Liver (tissue), 8 donors: ENCODE measurements at regions not wholly inside any gene's neighbourhood (a gene's known extent, or its start where the extent isn't known, plus 50 kb on each side); places are given as distances from the start of the nearest gene placed in this dataset.

Experiments
- DNase-seq: peaks from one replicate; pipeline ENCODE4 v3.0.0-alpha.2; 2017; ENCODE audit warnings: low spot score
- H3K27ac ChIP-seq, 2 donors: one replicate each; pipeline ENCODE4 v1.7.0; 2013; ENCODE audit warnings: inconsistent platforms in 2 of 2, low read length in 2 of 2, control low read depth in 1 of 2, low read depth in 1 of 2, mild to moderate bottlenecking in 1 of 2
- H3K27me3 ChIP-seq, 4 donors: one replicate each; pipeline versions ENCODE4 v1.6.1 to v1.7.0; 2013; ENCODE audit warnings: low read length in 3 of 4, inconsistent platforms in 1 of 4, mild to moderate bottlenecking in 1 of 4, moderate library complexity in 1 of 4; ENCODE audit not compliant: control insufficient read depth in 4 of 4, insufficient read depth in 4 of 4
- H3K36me3 ChIP-seq, 4 donors: one replicate each; pipeline versions ENCODE4 v1.6.1 to v1.7.0; 2013; ENCODE audit warnings: low read length in 3 of 4, mild to moderate bottlenecking in 3 of 4, low read depth in 1 of 4, moderate library complexity in 1 of 4; ENCODE audit not compliant: control insufficient read depth in 4 of 4, insufficient read depth in 3 of 4
- H3K4me1 ChIP-seq, 4 donors: one replicate each; pipeline versions ENCODE4 v1.6.1 to v1.7.0; 2013; ENCODE audit warnings: low read length in 3 of 4, mild to moderate bottlenecking in 3 of 4, moderate library complexity in 1 of 4; ENCODE audit not compliant: control insufficient read depth in 4 of 4, insufficient read depth in 4 of 4
- H3K4me3 ChIP-seq, 3 donors: one replicate each; pipeline versions ENCODE4 v1.6.1 to v1.7.0; 2013; ENCODE audit warnings: low read length in 3 of 3, control low read depth in 1 of 3, low read depth in 1 of 3, mild to moderate bottlenecking in 1 of 3
- H3K9ac ChIP-seq, 2 donors: one replicate each; pipeline ENCODE4 v1.7.0; 2013; ENCODE audit warnings: low read length in 2 of 2, mild to moderate bottlenecking in 2 of 2, moderate library complexity in 2 of 2, control low read depth in 1 of 2, low read depth in 1 of 2
- H3K9me3 ChIP-seq, 4 donors: one replicate each; pipeline versions ENCODE4 v1.6.1 to v1.7.0; 2013; ENCODE audit warnings: low read length in 3 of 4; ENCODE audit not compliant: control insufficient read depth in 4 of 4
- CTCF ChIP-seq: fragments of 150-350 bp; IDR thresholded peaks from 2 replicates; pipeline ENCODE4 v1.5.1; 2017; ENCODE audit warnings: improper control_type of control experiment, low read depth, low read length; ENCODE audit not compliant: missing input control
- FOXA2 ChIP-seq: IDR thresholded peaks from 2 replicates; pipeline ENCODE4 v1.6.1; 2016; ENCODE audit warnings: antibody characterized with exemption
- GABPA ChIP-seq, 2 donors: IDR thresholded peaks in 1 of 2; conservative IDR thresholded peaks in 1 of 2; 2 replicates each; pipeline ENCODE4 v1.6.1; 2016; ENCODE audit warnings: antibody characterized with exemption in 2 of 2, mild to moderate bottlenecking in 1 of 2, moderate library complexity in 1 of 2
- HNF4A ChIP-seq, 2 donors: conservative IDR thresholded peaks; 2 replicates each; pipeline ENCODE4 v1.6.1; 2016; ENCODE audit warnings: antibody characterized with exemption in 2 of 2, mild to moderate bottlenecking in 2 of 2
- HNF4G ChIP-seq: IDR thresholded peaks from 2 replicates; pipeline ENCODE4 v1.6.1; 2016; ENCODE audit warnings: antibody characterized with exemption
- JUND ChIP-seq, 2 donors: IDR thresholded peaks; 2 replicates each; pipeline ENCODE4 v1.6.1; 2016; ENCODE audit warnings: antibody characterized with exemption in 2 of 2
- MAX ChIP-seq: IDR thresholded peaks from 2 replicates; pipeline ENCODE4 v1.6.1; 2016; ENCODE audit warnings: antibody characterized with exemption
- NR2F2 ChIP-seq: IDR thresholded peaks from 2 replicates; pipeline ENCODE4 v1.6.1; 2016; ENCODE audit warnings: antibody characterized with exemption
- RAD21 ChIP-seq, 2 donors: IDR thresholded peaks; 2 replicates each; pipeline ENCODE4 v1.6.1; 2016; ENCODE audit warnings: antibody characterized with exemption in 2 of 2, mild to moderate bottlenecking in 2 of 2
- REST ChIP-seq: IDR thresholded peaks from 2 replicates; pipeline ENCODE4 v1.6.1; 2016; ENCODE audit warnings: antibody characterized with exemption, mild to moderate bottlenecking
- RXRA ChIP-seq, 2 donors: IDR thresholded peaks; 2 replicates each; pipeline ENCODE4 v1.6.1; 2017 to 2018; ENCODE audit warnings: antibody characterized with exemption in 2 of 2, mild to moderate bottlenecking in 1 of 2
- SP1 ChIP-seq: IDR thresholded peaks from 2 replicates; pipeline ENCODE4 v1.6.1; 2018; ENCODE audit warnings: antibody characterized with exemption, mild to moderate bottlenecking
- YY1 ChIP-seq: IDR thresholded peaks from 2 replicates; pipeline ENCODE4 v1.6.1; 2016; ENCODE audit warnings: antibody characterized with exemption, mild to moderate bottlenecking
- ZBTB33 ChIP-seq: IDR thresholded peaks from 2 replicates; pipeline ENCODE4 v1.6.1; 2016; ENCODE audit warnings: antibody characterized with exemption
- WGBS: extraction: QIAGEN DNeasy Blood & Tissue Kit; methylation state at CpG from one replicate; pipeline ENCODE4 v1.1.7; 2013; 5-methylcytosine and 5-hydroxymethylcytosine counted together
- TF ChIP-seq, protein P1 (sequence below): IDR thresholded peaks from 2 replicates; pipeline ENCODE4 v1.6.1; 2016; ENCODE audit warnings: antibody characterized with exemption
- donor health status: healthy.
- donor health status: healthy.
- donor health status: healthy.
- donor health status: healthy.
- donor health status: healthy.

DNA sequence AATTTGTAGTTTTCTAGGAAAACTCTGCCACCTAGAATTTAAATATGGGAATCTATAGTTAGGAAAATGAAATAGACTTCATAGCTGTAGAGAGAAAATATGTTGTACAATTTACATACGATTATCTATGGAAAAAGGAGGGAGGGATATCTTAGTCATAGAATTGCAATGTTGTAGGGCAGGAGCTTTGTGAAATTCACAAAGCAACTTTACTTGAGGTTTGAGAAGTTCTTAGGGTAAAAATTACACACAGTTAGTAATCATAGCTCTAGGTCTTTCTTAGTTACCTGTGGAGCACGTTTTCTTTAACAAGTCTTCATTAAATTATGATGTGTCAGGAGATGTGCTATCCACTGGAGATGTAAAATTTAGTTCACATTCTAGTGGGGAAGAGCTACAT is 61.4 kb upstream of the DBX2 start:
- WGBS, result 66% methylated on average over 2 of the region's 2 CpGs
- TF ChIP-seq REST, result no peak
- TF ChIP-seq CTCF, result no peak
- no peak for TF ChIP-seq GABPA (IDR thresholded peaks at IDR 0.05 in 1 of 2, conservative IDR thresholded peaks at IDR 0.05 in 1 of 2)
- no peak for TF ChIP-seq MAX
- no peak for TF ChIP-seq ZBTB33
- no peak for TF ChIP-seq SP1
- TF ChIP-seq FOXA2, result no peak
- no peak for TF ChIP-seq HNF4G

DNA sequence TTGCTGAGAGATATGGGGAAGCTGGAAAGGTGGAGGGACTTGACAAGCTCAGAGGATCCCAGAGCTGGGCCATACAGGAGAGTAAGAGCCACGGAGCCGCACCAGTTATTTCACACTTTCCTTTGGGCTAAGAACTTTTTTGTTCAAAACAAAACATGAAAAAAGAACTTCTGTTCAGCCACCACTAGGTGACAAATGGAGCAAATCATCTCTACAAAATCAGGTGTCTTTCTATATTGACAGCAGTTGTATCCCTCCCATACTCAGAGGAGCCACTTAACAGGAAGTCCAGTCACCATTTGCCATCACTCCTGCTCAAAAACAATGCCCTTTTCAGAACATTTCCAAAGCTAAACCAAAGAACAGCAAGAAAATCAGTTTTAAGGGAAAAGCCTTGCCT is 70.3 kb upstream of the DBX2 start:
- H3K27me3 ChIP-seq, result peaks cover 0 to 3% (median 0%) of the 10 kb centered on the region in 4 donors

More for the DNA sequence above, 61.4 kb upstream of the DBX2 start:
- no peak overlapping the region for H3K9ac ChIP-seq
- no peak for DNase-seq
- no peaks in the 10 kb centered on the region for H3K36me3 ChIP-seq
- H3K27me3 ChIP-seq, result no peaks in the 10 kb centered on the region
- H3K9me3 ChIP-seq, result peaks cover 0 to 3% (median under 1%) of the 10 kb centered on the region in 4 donors
- H3K4me3 ChIP-seq, result no peak overlapping the region
- no peaks in the 10 kb centered on the region for H3K4me1 ChIP-seq
- H3K27ac ChIP-seq, result no peak overlapping the region

More for the DNA sequence above, 70.3 kb upstream of the DBX2 start:
- Histone ChIP-seq H3K9ac (no peak overlapping the region), H3K36me3 (no peaks in the 10 kb centered on the region), H3K4me1 (no peaks in the 10 kb centered on the region), H3K9me3 (peaks cover 0 to 3% (median 0%) of the 10 kb centered on the region in 4 donors), H3K4me3 (no peak overlapping the region), H3K27ac (no peak overlapping the region)
- WGBS, result 77% methylated on average over 2 of the region's 2 CpGs
- DNase-seq, result no peak
- TF ChIP-seq MAX, result no peak
- no peak for TF ChIP-seq NR2F2
- TF ChIP-seq, protein P1, sequence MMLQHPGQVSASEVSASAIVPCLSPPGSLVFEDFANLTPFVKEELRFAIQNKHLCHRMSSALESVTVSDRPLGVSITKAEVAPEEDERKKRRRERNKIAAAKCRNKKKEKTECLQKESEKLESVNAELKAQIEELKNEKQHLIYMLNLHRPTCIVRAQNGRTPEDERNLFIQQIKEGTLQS, result no peak
- no peak for TF ChIP-seq FOXA2
- TF ChIP-seq RXRA (IDR thresholded peaks at IDR 0.05), result no peak
- TF ChIP-seq SP1, result no peak
- no peak for TF ChIP-seq YY1
- TF ChIP-seq RAD21 (IDR thresholded peaks at IDR 0.05), result no peak
- TF ChIP-seq REST, result no peak
- no peak for TF ChIP-seq GABPA (IDR thresholded peaks at IDR 0.05 in 1 of 2, conservative IDR thresholded peaks at IDR 0.05 in 1 of 2)
- no peak for TF ChIP-seq HNF4A (conservative IDR thresholded peaks at IDR 0.05)
- no peak for TF ChIP-seq JUND (IDR thresholded peaks at IDR 0.05)
